Ramos (cell line): ENCODE measurements at regions not wholly inside any gene's neighbourhood (a gene's known extent, or its start where the extent isn't known, plus 50 kb on each side); places are given as distances from the start of the nearest gene placed in this dataset.

Source experiments
- in situ Hi-C: fragments of 300-500 bp; cut with MboI; formaldehyde crosslinking; loops from one replicate; pipeline ENCODE4 v1.14.3; 2022; ENCODE audit warnings: low sequenced_read_pairs; ENCODE audit not compliant: unreplicated experiment

DNA sequence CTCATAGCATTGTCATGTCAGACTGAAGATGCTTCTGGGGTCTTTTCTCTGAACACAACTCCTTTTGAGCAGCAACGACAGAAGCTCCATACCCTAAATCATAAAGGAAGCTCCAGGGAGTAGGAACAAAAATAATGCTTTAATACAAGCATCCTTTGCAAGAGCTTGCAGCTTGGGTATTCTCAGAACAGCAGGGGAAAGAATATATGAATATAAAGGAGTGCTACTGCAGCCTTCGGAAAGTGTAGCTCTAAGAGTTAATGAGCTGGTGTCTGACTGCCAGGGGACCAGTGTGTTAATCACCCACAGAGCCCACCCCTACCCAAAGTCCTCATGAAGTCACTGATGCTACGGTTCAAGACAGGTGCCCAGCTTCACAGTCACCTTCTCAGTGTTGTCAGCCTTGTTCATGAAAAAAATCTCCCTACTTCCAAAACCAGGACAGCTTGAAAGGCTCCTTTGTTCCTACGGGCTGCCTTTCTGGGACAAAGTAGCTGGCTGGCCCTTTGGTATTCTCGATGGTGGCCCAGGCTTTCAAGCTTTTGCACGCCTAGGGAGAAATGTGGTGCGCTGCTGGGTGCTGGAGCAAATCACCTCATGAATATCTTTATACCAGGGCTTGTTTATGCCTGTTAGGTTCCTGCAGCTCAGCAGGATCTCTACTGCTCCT lies 259.7 kb downstream of the CMPK2 start:
- in situ Hi-C loops = no loop called here

DNA sequence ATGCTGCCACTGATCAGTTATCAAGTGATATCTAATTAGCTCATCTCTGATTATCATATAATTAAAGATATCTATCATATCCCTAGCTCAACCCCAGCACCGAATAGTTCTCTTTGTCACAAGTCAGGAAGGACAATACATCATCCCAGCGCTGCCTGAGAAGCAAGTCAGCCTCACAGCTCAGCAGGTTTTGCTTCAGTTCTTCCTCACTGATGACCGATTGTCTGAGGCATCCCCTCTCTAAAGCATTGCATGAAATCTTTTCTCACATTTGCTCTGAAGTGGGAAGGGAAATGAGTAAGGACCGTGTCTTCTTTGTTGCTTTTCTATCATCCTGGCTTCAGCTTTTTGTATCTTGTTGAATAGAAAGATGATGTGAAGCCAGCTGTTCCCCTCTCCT lies 247.9 kb downstream of the CMPK2 start:
- in situ Hi-C loops = no loop called here

DNA sequence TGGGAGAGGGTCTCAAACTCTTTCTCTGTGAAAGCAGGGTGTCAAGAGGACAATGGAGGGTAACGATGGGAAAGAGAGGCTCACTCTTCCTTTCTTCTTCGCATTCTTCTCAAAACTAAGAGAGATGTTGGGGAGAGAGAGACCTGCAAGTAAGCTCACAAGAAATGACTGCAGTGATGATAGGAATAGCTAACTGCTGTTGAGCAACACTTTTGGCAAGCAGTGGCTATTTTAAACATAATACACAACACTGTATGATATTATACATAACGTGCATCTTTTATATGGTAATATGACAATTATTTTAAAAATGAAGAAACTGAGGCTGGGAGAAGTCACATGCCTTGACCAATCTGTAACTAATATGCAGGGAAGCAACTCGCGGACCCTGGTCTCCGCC lies 247.5 kb downstream of the CMPK2 start:
- in situ Hi-C loops = no loop called here

DNA sequence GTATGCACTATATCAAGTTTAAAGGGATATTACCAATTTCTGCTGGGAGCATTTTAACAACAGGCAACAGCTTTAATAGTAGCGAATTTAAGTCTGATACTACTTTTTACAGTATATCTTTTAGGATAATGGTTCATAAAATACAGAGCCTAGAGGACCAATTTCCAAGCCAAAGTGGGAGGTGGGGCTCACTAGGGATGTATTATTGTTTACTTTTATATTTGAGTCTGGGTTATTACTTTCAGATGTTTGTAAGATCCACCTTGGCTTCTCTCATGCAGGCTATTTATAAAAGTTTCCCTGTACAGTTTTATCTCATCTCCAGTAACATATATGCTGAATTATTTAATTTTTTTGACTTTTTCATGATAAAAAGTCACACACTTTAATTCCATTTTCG lies 242.0 kb downstream of the CMPK2 start:
- in situ Hi-C loops = no loop called here

DNA sequence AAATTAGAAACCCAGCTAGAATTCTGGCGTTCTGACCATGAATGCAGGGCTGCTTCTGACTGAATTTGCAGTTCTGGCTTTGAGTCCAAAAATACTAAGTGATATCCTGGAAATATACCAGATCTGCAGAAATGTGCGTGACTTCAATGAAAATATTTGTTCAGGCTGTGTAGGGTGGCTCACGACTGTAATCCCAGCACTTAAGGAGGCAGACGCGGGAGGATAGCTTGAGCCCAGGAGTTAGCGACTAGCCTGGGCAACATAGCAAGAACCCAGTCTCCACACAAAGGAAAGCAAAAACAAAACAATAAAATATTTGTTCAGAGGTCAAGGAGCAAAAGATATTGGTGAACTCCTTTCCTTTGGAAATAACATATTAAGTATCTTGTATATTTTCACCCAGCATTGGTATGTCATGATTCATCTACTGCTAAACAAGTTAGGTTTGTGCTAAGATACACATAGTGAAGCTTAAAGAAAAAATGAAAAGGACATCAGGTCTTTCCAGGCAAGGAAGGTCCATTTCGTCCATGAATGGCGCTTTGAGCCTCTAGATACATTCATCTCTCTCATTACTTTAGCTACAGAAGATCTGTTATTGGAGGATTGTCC lies 239.2 kb downstream of the CMPK2 start:
- in situ Hi-C loops = no loop called here

DNA sequence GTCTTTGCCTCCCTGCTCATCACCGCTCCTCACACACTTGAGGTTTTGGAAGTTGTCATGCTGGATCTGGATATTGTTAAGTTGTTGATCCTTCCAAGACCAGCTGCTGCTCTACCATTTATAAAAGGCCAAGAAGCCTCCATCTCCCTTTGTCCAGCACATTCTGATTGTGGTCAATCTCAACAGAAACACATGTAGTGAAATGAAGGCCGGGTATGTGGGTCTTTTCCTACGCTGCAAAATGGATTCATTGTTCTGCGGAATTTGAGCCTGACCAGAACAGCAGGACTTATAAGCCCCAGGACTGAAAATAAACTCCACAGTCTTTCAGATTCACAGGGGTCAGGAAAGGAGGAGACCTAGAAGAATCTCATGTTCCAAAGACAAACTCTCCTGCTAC lies 238.4 kb downstream of the CMPK2 start:
- in situ Hi-C loops = no loop called here

DNA sequence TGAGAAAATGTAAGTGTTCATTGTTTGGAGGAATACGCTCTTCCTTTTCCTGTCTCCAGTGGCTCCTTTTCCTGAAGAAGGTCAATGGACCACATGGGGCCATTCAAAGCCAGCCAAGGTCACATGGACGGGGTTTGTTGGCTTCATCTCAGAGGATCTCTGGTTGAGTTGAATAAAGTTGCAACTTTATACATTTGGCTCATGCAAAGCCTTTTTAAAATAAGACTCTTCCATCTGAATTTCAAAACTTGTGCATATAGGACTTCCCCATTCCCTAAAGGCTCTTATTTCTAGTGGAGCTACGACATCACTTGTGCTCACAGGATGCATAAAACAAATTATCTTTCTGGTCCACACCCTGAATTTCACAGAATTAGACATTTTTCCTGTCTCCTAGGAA lies 235.5 kb downstream of the CMPK2 start:
- in situ Hi-C loops = no loop called here

DNA sequence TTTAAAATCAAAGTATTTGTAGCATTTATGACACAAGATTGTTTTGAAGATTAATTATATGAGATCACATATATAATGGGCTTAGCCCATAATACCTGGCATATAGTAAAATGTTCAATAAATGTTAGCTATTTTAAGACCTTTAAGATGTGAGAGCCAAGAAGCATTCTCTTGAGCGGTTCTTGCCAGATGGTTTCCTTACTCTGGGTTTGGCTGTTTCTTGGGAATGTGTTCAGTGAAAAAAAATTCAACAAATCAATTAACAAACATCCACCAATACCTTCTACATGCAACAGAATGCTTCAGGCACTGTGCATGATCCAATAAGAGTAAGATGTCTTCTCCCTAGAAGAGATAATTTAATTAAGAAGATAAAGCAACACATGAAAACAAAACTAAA lies 230.4 kb downstream of the CMPK2 start:
- in situ Hi-C loops = no loop called here

DNA sequence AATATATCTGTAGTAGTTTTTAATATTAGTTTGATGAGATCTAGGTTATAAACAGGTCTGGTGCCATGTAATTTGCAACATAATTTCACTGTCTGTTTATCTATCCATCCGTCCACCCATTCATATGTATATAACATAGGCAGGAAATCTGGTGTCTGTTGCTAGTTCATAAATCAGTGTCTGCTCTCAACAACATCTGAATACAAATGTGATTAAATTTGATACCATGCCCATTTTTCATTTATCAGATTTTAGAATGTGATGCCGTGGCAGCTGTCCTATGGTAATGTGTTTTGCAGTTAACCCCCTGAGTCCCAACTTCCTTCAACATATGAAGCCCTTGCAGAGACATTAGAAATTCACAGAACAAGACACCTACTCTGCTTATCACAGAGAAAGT lies 228.4 kb downstream of the CMPK2 start:
- in situ Hi-C loops = no loop called here

DNA sequence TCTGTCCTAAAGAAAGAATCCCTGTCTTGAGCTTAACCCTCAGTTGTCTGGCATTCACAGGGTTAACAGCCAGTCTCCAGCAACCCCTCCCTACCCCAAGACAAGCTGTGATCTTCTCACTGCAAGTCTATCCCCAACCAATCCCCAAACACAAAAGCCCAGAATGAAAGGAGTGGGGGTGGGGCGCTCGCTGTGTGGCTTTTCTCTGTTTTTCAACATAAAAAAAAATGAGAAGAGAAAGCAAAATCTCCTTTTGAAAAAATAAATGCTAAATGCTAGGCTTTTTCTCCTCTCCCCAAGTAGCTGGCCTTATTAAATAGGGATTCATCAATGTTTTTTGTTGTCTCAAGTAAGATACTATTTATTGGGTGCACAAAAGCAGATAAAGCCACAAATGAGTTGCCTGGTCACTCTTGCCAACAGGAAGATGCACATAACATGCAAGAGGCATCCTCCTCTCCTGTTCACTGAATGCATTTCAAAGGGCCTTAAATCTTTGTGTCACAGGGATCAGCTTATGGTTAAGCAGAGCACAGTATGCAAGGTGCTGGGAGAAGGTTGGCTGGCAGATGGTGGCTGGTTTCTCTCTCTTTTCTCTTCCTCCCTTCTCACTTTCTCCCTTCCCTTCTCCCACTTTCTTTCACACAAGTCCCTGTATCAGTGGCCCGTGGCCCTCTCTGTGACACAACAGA lies 225.6 kb downstream of the CMPK2 start:
- in situ Hi-C loops = no loop called here

DNA sequence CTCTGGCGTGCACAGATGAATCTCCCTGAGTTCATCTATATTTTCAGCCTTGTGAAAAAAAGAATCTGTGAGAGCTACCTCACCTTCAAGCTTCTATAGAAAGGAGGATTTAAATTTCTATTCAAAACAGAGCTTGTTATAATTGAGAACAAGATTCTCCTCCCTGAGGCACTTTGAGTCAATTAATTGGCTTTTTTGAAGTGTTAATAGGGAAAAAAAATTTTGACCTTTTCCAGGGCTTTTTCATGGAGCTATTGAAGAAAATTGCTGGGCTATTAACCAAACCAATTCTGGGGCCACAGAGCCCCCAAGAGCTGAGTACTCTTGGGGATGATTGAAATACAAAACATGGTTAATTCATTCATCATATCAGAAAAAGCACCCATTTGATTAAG lies 225.1 kb downstream of the CMPK2 start:
- in situ Hi-C loops = no loop called here

DNA sequence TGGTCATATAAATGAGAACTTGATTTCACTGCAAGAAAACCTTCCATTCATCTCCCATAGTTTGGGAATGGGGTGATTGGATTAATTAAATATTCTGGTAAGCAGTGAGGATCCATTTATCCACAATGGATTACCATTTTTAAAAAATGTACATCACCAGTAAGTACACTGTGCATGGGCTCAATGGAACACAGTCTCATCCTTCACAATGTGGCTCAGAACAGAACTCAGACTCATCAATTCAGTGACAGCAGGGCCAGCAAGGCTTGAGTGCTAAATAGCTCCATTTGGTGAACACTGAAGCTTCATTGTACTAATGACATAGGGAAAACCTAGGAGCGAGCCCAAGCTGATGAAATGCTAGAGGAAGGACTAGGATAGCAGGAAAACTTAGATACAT lies 223.8 kb downstream of the CMPK2 start:
- in situ Hi-C loops = no loop called here

DNA sequence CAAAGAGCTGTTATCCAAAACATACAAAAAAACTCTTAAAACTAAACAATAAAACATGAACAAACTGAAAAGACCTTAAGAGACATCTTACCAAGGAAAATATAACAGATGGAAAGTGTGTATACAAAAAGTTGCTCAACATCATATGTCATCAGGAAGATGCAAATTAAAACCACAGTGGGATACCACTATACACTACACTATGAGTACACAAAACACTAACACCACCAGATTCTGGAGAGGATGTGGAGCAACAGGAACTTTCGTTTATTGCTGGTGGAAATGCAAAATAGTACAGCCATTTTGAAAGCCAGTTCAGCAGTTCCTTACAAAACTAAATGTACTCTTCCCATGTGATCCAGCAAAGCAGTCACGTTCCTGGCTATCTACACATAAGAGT lies 221.4 kb downstream of the CMPK2 start:
- in situ Hi-C loops = no loop called here

DNA sequence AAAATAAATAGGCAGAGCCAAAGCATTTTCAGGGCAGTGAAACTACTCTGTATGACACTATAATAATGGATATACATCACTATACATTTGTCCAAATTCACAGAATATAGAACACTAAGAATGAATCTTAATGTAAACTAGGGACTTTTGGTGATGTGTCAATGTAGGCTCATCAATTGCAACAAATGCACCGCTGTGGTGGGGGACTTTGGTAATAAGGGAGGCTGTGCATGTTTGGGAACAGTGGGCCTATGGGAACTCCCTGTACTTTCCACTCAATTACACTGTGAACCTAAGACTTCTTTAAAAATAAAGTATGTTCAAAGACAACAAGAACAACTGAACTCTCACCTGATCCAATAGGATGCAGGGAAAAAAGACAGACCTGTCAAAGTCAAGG lies 220.7 kb downstream of the CMPK2 start:
- in situ Hi-C loops = no loop called here

DNA sequence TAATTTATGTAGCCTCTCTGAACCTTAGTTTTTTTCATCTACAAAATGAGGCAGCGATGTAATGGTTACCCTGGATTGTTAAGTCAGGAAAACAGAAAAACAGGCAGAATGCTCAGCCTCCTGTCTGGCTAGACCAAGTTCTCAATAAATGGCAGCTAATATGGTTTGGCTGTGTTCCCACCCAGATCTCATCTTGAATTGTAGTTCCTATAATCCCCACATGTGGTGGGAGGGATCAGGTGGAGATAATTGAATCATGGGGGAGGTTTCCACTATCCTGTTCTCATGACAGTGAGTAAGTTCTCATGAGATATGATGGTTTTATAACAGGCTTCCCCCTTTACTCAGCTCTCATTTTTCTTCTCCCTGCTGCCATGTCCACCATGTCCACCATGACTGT lies 220.0 kb downstream of the CMPK2 start:
- in situ Hi-C loops = no loop called here

DNA sequence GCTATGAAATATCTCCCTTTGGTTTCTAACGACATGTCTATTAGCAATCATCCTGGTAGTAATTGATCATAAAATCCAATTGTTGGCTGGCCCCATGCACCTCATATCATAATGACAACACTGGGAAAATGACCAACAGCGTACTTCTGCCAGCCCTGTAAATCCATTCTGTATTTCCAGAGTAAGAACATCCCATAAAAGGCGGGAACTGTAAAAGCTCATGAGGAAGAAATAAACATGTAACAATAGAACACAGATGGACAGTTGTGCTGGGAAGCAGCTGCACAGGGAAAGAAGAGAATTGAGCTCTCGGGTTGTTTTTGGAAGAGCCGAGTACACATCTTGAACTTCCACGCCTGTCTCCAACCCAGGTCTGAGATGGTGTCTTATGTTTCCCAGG lies 218.7 kb downstream of the CMPK2 start:
- in situ Hi-C loops = no loop called here

DNA sequence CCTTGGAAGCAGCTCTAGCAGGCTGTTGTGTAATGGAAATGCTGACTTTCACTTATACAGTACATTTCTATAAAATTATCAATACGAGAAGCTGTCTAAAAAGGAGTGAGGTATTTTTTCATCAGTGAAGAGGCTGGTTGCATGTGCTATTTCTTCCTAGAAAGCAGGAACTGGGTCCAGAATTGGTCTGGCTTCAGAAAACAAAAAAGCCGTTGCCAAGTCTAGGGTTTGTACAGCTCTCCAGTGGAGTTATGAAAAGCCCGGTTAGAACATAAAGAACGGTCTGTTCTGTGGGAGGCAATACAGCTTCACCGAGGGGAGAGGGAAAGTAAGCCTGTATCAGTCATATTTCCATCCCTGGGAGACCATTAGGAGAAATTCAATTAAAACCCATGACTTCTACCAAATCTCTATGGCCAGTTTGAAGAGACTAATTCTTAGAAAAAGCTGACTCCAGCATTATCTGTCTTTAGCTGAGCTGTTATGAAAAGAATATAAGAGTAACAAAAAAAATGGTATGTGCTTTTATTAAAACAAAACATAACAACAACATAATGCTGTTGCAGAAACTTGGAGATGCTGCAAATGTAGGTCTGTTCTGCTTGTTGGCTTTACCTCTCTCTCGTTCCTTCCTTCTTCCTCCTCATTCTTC lies 217.0 kb downstream of the CMPK2 start:
- in situ Hi-C loops = no loop called here

DNA sequence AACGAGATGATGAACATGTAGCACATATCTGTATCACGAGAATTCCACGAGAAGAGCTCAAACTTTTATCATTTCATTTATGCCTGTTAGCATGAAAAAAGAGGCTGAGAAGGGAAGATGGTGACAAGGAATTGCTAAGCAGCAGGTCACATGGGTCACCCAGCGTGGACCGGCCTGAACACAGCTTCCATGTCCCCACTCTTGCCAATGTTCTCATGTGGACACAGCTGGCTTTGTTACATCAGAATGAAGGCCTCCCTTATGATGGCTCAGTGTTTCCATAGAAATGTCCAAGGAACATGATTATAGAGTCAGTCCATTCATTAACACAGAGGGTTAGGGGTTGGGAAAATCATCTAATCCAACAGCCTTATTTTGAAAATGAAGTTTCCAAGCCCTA lies 215.4 kb downstream of the CMPK2 start:
- in situ Hi-C loops = no loop called here

DNA sequence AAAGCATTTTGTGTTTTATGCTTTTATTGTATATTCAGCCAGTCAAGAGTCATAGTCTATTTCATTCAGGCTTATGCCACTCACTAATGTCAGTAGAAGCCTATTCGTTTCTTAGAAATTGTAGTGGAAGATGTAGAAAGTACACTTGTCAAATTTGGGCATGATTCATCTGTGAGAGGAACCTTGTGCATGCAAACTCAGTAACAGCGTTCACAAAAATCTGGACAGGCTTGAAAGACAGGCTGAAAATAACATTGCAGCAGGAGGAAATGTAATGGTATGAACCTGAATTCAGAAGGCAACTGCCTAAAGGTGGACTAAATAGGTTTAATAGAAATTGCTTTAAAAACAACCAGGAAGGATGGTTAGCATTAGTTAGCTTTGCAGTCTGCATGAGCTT lies 213.5 kb downstream of the CMPK2 start:
- in situ Hi-C loops = no loop called here

DNA sequence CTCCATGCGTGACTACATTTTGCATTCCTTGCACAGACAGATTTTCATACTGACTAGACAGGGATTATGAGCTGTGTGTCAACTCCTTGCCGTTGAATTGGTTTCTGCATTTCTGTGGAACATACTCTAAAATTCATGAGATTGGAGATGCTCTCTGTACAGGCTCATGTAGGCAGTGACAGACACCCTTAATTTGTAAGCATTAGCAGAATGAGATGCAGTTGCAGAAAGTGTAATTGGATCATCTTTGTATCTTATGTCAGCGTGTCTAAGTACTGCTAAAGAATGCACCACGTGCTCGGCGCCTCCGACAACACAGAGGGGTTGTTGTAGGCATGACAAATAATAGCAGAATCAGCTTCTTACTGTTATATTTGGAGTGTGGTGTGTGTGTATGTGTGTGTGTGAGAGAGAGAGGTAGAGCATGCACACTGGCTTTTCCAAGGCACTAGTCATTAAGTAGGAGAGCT lies 212.4 kb downstream of the CMPK2 start:
- in situ Hi-C loops = no loop called here

DNA sequence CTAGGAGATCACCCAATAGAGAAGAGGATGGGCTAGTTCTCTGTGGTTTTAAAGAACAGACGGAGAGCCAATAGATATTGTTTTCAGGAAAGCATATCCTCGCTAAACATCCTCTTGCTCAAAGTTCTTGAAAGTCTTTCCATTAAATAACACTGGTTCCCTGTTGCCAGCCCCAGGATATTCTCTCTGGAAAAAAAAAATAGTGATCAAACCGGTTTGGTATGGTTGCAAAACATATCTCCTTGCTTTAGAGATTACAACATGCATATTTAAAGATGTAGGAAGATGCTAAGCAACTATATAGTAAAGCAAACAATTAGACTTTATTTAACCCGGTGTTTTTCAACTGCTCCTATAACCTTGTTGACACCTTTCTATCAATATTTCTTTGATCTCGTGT lies 211.4 kb downstream of the CMPK2 start:
- in situ Hi-C loops = no loop called here
